SK-N-SH (cell line): ENCODE measurements at regions not wholly inside any gene's neighbourhood (a gene's known extent, or its start where the extent isn't known, plus 50 kb on each side); places are given as distances from the start of the nearest gene placed in this dataset.

Source experiments
- CTCF ChIA-PET: fragments of 300-600, 350-600 bp; formaldehyde crosslinking; extraction: SDS; loops from one replicate; lab custom pipeline; 2021; lab: Yijun Ruan, JAX
- POLR2A ChIA-PET: fragments of 350-600 bp; sonication (Branson Sonifier 250); formaldehyde crosslinking; extraction: SDS; loops from one replicate; lab custom pipeline; 2020; ENCODE audit warnings: antibody characterized with exemption, inconsistent platforms; lab: Yijun Ruan, JAX
- DNase-seq: peaks from one replicate; pipeline ENCODE4 v3.0.0; 2012
- H2AFZ ChIP-seq: fragments of 200-600 bp; sonication (generic); 2 replicates; pipeline ENCODE4 v1.8.1; 2016; ENCODE audit warnings: antibody characterized with exemption, mild to moderate bottlenecking, low read depth
- H3F3A ChIP-seq: fragments of 200-600 bp; sonication (generic); replicated peaks from 2 replicates; pipeline ENCODE3; 2016; ENCODE audit warnings: antibody characterized with exemption, mild to moderate bottlenecking; ENCODE audit not compliant: insufficient read depth
- H3K27ac ChIP-seq, 2 experiments: fragments of 200-500 bp in 1 of 2; fragments of 200-600 bp in 1 of 2; sonication (Bioruptor generic) in 1 of 2; sonication (generic), shearing (Covaris generic) in 1 of 2; 2 replicates each; pipeline versions ENCODE4 v1.5.1 to v1.6.1; 2014 to 2016; ENCODE audit warnings: low read depth in 2 of 2, inconsistent platforms in 1 of 2, low read length in 1 of 2, mild to moderate bottlenecking in 1 of 2, mixed read lengths in 1 of 2
- H3K27me3 ChIP-seq: fragments of 200-600 bp; sonication (generic), shearing (Covaris generic); 2 replicates; pipeline ENCODE4 v1.6.1; 2016; ENCODE audit warnings: mixed run types; ENCODE audit not compliant: insufficient read depth
- H3K36me3 ChIP-seq, 2 experiments: fragments of 200-500 bp in 1 of 2; fragments of 200-600 bp in 1 of 2; sonication (Bioruptor generic) in 1 of 2; sonication (generic) in 1 of 2; replicated peaks in 1 of 2; 2 replicates each; pipeline versions ENCODE3 to v1.5.1; 2014 to 2016; ENCODE audit warnings: low read length in 1 of 2, mild to moderate bottlenecking in 1 of 2; ENCODE audit not compliant: insufficient read depth in 2 of 2, control insufficient read depth in 1 of 2
- H3K4me1 ChIP-seq, 2 experiments: fragments of 200-500 bp in 1 of 2; fragments of 200-600 bp in 1 of 2; sonication (Bioruptor generic) in 1 of 2; sonication (generic), shearing (Covaris generic) in 1 of 2; 2 replicates each; pipeline versions ENCODE4 v1.5.1 to v1.6.1; 2014 to 2016; ENCODE audit warnings: low read depth in 1 of 2, low read length in 1 of 2, mixed run types in 1 of 2; ENCODE audit not compliant: insufficient read depth in 2 of 2, control insufficient read depth in 1 of 2
- H3K4me2 ChIP-seq: fragments of 200-600 bp; sonication (generic), shearing (Covaris generic); 2 replicates; pipeline ENCODE4 v1.6.1; 2017; ENCODE audit warnings: mixed run types
- H3K4me3 ChIP-seq, 2 experiments: fragments of 200-500 bp in 1 of 2; fragments of 200-600 bp in 1 of 2; sonication (Bioruptor generic) in 1 of 2; sonication (generic), shearing (Covaris generic) in 1 of 2; 2 replicates each; pipeline versions ENCODE4 v1.5.1 to v1.8.1; 2014 to 2016; ENCODE audit warnings: low read depth in 2 of 2, inconsistent platforms in 1 of 2, low read length in 1 of 2, mild to moderate bottlenecking in 1 of 2, mixed read lengths in 1 of 2, moderate library complexity in 1 of 2
- H3K79me2 ChIP-seq: fragments of 200-600 bp; sonication (generic); 2 replicates; pipeline ENCODE4 v1.8.1; 2017; ENCODE audit warnings: mild to moderate bottlenecking; ENCODE audit not compliant: insufficient read depth
- H3K9ac ChIP-seq: fragments of 200-600 bp; sonication (generic); 2 replicates; pipeline ENCODE4 v1.6.1; 2017; ENCODE audit warnings: mixed run types
- H3K9me2 ChIP-seq: fragments of 200-600 bp; sonication (generic); 2 replicates; pipeline ENCODE4 v1.6.1; 2017; ENCODE audit warnings: mixed run types
- H3K9me3 ChIP-seq: fragments of 200-600 bp; sonication (generic); 2 replicates; pipeline ENCODE4 v1.6.1; 2017; ENCODE audit warnings: mixed run types, mild to moderate bottlenecking, moderate library complexity
- H4K20me1 ChIP-seq: fragments of 200-600 bp; sonication (generic); 2 replicates; pipeline ENCODE4 v1.6.1; 2017; ENCODE audit warnings: mild to moderate bottlenecking, mixed run types; ENCODE audit not compliant: insufficient read depth
- EZH2phosphoT487 ChIP-seq: fragments of 200-600 bp; sonication (generic); IDR thresholded peaks from 2 replicates; pipeline ENCODE4 v1.6.1; 2017; ENCODE audit warnings: low read depth, mixed run types, mild to moderate bottlenecking, antibody characterized with exemption, moderate library complexity, borderline replicate concordance
- GABPA ChIP-seq: IDR thresholded peaks from 2 replicates; pipeline ENCODE4 v1.4.0; 2012; ENCODE audit warnings: low read depth, mild to moderate bottlenecking
- MXI1 ChIP-seq: IDR thresholded peaks from 2 replicates; pipeline ENCODE4 v1.6.1; 2012; ENCODE audit warnings: mild to moderate bottlenecking, low read depth, low read length, improper control_type of control experiment
- RAD21 ChIP-seq: IDR thresholded peaks from 2 replicates; pipeline ENCODE4 v1.6.1; 2012; ENCODE audit warnings: mild to moderate bottlenecking, low read length
- RFX5 ChIP-seq: IDR thresholded peaks from 2 replicates; pipeline ENCODE4 v1.6.1; 2012; ENCODE audit warnings: mild to moderate bottlenecking, improper control_type of control experiment, low read length
- WGBS: methylation state at CpG from one replicate; pipeline ENCODE4 v1.1.6; 2017; ENCODE audit warnings: low lambda C conversion rate; 5-methylcytosine and 5-hydroxymethylcytosine counted together
- TF ChIP-seq, protein P1 (sequence below): fragments of 150-350 bp; IDR thresholded peaks from 2 replicates; pipeline ENCODE4 v1.6.1; 2016; ENCODE audit warnings: mild to moderate bottlenecking, low read depth, low read length
- TF ChIP-seq, protein P2 (sequence below): IDR thresholded peaks from 2 replicates; pipeline ENCODE4; 2012
- TF ChIP-seq, protein P3 (sequence below): IDR thresholded peaks from 2 replicates; pipeline ENCODE4 v1.6.1; 2012; ENCODE audit warnings: mild to moderate bottlenecking, low read depth, low read length, moderate library complexity

DNA sequence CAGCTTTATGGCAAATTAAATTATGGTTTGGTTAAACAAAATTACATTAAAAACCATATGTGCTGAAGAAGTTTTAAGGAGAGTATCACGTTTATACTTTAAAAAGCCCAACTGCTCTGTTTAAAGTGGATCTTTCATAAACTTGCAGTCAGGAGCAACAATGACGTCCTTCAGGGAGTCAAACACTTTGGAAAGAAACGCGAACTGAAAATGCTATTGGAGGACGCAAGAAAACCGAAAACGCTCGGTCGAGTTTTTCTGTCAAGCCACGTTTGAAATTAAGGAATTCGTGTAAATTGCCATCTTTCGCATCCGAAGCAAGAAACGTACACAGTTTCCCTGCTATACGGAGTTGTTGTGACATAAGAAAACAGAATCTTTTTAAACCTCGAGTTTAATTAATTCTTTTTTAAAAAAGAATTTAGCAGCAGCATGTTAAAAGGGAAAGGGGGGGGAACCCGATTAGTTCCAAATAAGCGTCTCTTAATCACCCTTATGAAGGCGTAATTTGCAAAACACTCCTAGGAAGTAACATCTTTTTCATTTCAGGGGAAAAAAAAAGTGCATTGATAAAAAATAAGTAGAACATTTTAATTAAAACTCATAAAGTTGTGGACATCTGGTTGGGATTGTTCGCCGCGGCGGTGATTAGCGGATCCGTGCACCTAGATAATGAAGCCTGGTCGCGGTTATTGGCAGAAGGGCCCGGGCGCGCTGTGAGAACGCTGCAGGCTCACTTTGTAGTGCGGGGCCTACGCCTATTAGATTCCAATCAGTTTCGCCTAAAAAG, 295.4 kb downstream of the TFAP2C start:
- Histone ChIP-seq H3F3A (no peaks in the 10 kb centered on the region), H3K4me1 (no peaks in the 10 kb centered on the region; a peak in 1 of 4 replicates), H2AFZ (no peak overlapping the region), H3K27ac (no peak overlapping the region), H3K9me3 (no peaks in the 10 kb centered on the region), H4K20me1 (no peaks in the 10 kb centered on the region), H3K4me2 (no peak overlapping the region), H3K36me3 (no peaks in the 10 kb centered on the region), H3K27me3 (peaks cover 57% of the 10 kb centered on the region), H3K79me2 (no peaks in the 10 kb centered on the region), H3K9me2 (no peaks in the 10 kb centered on the region), H3K4me3 (no peak overlapping the region), H3K9ac (no peak overlapping the region)
- DNase-seq = no peak
- ChIA-PET POLR2A (no interaction called here), CTCF (no interaction called here)
- WGBS = 35% methylated on average over 34 of the region's 34 CpGs
- TF ChIP-seq RAD21 (no peak), GABPA (no peak), EZH2phosphoT487 (no peak), RFX5 (no peak), MXI1 (no peak)
- TF ChIP-seq, protein P1, sequence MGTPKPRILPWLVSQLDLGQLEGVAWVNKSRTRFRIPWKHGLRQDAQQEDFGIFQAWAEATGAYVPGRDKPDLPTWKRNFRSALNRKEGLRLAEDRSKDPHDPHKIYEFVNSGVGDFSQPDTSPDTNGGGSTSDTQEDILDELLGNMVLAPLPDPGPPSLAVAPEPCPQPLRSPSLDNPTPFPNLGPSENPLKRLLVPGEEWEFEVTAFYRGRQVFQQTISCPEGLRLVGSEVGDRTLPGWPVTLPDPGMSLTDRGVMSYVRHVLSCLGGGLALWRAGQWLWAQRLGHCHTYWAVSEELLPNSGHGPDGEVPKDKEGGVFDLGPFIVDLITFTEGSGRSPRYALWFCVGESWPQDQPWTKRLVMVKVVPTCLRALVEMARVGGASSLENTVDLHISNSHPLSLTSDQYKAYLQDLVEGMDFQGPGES = no peak
- TF ChIP-seq, protein P2, sequence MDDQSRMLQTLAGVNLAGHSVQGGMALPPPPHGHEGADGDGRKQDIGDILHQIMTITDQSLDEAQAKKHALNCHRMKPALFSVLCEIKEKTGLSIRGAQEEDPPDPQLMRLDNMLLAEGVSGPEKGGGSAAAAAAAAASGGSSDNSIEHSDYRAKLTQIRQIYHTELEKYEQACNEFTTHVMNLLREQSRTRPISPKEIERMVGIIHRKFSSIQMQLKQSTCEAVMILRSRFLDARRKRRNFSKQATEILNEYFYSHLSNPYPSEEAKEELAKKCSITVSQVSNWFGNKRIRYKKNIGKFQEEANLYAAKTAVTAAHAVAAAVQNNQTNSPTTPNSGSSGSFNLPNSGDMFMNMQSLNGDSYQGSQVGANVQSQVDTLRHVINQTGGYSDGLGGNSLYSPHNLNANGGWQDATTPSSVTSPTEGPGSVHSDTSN = no peak
- TF ChIP-seq, protein P3, sequence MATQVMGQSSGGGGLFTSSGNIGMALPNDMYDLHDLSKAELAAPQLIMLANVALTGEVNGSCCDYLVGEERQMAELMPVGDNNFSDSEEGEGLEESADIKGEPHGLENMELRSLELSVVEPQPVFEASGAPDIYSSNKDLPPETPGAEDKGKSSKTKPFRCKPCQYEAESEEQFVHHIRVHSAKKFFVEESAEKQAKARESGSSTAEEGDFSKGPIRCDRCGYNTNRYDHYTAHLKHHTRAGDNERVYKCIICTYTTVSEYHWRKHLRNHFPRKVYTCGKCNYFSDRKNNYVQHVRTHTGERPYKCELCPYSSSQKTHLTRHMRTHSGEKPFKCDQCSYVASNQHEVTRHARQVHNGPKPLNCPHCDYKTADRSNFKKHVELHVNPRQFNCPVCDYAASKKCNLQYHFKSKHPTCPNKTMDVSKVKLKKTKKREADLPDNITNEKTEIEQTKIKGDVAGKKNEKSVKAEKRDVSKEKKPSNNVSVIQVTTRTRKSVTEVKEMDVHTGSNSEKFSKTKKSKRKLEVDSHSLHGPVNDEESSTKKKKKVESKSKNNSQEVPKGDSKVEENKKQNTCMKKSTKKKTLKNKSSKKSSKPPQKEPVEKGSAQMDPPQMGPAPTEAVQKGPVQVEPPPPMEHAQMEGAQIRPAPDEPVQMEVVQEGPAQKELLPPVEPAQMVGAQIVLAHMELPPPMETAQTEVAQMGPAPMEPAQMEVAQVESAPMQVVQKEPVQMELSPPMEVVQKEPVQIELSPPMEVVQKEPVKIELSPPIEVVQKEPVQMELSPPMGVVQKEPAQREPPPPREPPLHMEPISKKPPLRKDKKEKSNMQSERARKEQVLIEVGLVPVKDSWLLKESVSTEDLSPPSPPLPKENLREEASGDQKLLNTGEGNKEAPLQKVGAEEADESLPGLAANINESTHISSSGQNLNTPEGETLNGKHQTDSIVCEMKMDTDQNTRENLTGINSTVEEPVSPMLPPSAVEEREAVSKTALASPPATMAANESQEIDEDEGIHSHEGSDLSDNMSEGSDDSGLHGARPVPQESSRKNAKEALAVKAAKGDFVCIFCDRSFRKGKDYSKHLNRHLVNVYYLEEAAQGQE = no peak
